ENCODE measurements at regions not wholly inside any gene's neighbourhood (a gene's known extent, or its start where the extent isn't known, plus 50 kb on each side); places are given as distances from the start of the nearest gene placed in this dataset.
A peak's percentile ranks its signal among the peaks of the same experiment; 100 is the strongest.

DNA sequence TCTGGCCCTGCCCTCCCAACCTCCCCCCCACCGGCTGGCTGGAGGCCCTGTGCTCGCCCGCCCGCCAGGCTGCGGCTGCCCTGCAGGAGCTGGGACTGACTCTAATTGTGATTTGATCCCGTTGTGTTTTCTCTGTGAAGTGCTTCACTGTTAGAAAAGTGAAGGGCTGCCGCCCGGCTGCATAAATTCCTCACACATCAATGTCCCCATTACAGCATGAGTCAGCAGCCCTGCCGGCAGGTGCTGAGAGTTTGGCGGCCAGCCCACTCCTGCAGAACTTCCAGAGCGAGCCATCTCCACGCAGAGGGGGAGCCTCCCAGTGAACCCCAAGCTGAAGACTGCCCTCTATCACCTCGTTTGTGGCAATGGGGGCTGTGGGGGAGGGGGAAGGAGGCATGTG, 137.9 kb downstream of the DLL1 start:
- Mint-ChIP-seq H3K36me3 (ENCODE audit: low read depth, unreplicated experiment) (no peaks in the 10 kb centered on the region), H3K4me3 (ENCODE audit: unreplicated experiment) (no peak overlapping the region), H3K4me1 (ENCODE audit: low read depth, unreplicated experiment) (peaks cover 18% of the 10 kb centered on the region), H3K27me3 (ENCODE audit: low read depth, unreplicated experiment) (peaks cover 32% of the 10 kb centered on the region), H3K9me3 (ENCODE audit: unreplicated experiment) (peaks cover 2% of the 10 kb centered on the region), H3K27ac (ENCODE audit: unreplicated experiment) (no peak overlapping the region)
- H3K4me3 ChIP-seq (ENCODE audit: insufficient read depth, low read depth, low read length) = no peak overlapping the region
- no peaks in the 10 kb centered on the region for H3K79me2 ChIP-seq (ENCODE audit: insufficient read depth, low read length)
- TF ChIP-seq, protein P1, sequence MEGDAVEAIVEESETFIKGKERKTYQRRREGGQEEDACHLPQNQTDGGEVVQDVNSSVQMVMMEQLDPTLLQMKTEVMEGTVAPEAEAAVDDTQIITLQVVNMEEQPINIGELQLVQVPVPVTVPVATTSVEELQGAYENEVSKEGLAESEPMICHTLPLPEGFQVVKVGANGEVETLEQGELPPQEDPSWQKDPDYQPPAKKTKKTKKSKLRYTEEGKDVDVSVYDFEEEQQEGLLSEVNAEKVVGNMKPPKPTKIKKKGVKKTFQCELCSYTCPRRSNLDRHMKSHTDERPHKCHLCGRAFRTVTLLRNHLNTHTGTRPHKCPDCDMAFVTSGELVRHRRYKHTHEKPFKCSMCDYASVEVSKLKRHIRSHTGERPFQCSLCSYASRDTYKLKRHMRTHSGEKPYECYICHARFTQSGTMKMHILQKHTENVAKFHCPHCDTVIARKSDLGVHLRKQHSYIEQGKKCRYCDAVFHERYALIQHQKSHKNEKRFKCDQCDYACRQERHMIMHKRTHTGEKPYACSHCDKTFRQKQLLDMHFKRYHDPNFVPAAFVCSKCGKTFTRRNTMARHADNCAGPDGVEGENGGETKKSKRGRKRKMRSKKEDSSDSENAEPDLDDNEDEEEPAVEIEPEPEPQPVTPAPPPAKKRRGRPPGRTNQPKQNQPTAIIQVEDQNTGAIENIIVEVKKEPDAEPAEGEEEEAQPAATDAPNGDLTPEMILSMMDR (IDR thresholded peaks at IDR 0.05; ENCODE audit: insufficient read depth, low read depth, low read length) = no peak
- no peak for TF ChIP-seq EZH2 (IDR thresholded peaks at IDR 0.05; ENCODE audit: insufficient read depth, low read length)
- no peaks in the 10 kb centered on the region for H3K36me3 ChIP-seq (ENCODE audit: insufficient read depth, low read length)
- no peak overlapping the region for H3K9ac ChIP-seq (ENCODE audit: low read length)
- peaks cover 4% of the 10 kb centered on the region for H3K27me3 ChIP-seq (ENCODE audit: insufficient read depth, low read length)
- no peak overlapping the region for H3K27ac ChIP-seq (ENCODE audit: low read depth, low read length)
- no peaks in the 10 kb centered on the region for H4K20me1 ChIP-seq (ENCODE audit: insufficient read depth, low read length)
- FAIRE-seq (no peak), DNase-seq (ENCODE audit: low read depth) (peak; percentile 45)
- no peaks in the 10 kb centered on the region for H3K9me3 ChIP-seq (ENCODE audit: insufficient read depth, low read depth, low read length)
- H3K4me1 ChIP-seq (ENCODE audit: insufficient read depth, low read length) = peaks cover 6% of the 10 kb centered on the region
- H2AFZ ChIP-seq (ENCODE audit: low read depth, low read length) = no peak overlapping the region
- no peak overlapping the region for H3K4me2 ChIP-seq (ENCODE audit: low read length)

DNA sequence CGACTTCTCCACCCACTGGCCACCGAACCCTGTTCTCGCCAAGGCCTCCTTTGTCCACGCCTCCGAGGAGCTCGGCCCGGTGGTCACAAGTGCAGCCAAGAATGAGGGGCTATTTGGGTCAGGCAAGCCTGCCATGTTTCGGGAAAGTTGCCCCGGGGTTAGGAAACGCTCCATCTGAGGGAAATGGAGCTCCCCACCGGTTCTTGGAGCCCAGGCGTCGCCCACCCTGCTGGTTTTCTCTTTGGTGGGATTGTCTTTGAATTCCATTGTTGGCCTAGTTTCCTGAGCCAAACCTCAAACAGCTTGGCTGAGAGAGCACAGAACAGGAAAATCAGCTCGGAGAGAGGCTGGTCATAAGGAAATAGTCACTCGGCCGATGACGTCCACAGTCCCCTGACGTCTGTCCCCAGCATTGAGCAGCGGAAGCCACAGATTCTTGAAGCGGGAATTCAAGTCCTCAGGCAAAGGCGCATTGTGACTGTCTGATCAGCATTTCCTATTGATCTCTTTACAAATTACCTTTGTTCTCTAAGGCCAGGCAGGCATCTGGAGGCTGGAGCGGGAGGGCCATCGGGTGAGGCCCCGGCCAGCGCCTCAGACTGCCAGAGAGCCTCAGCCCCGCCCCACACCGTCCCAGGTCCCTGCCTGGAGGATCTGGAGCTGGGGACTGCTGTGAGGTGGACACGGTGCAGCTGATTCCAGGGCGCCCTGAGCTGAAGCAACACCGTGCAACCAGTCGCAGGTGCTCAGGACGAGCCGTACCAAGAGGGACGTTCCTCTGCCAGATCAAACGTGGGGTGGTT, 138.6 kb downstream of the DLL1 start:
- H3K36me3 ChIP-seq (ENCODE audit: insufficient read depth, low read length) = no peaks in the 10 kb centered on the region
- TF ChIP-seq EZH2 (IDR thresholded peaks at IDR 0.05; ENCODE audit: insufficient read depth, low read length) = no peak
- TF ChIP-seq, protein P1 (IDR thresholded peaks at IDR 0.05; ENCODE audit: insufficient read depth, low read depth, low read length) = no peak
- peaks cover 6% of the 10 kb centered on the region for H3K4me1 ChIP-seq (ENCODE audit: insufficient read depth, low read length)
- H3K79me2 ChIP-seq (ENCODE audit: insufficient read depth, low read length) = no peaks in the 10 kb centered on the region
- Mint-ChIP-seq H3K36me3 (ENCODE audit: low read depth, unreplicated experiment) (no peaks in the 10 kb centered on the region), H3K9me3 (ENCODE audit: unreplicated experiment) (peaks cover 2% of the 10 kb centered on the region), H3K4me1 (ENCODE audit: low read depth, unreplicated experiment) (peaks cover 18% of the 10 kb centered on the region), H3K27me3 (ENCODE audit: low read depth, unreplicated experiment) (peaks cover 32% of the 10 kb centered on the region), H3K4me3 (ENCODE audit: unreplicated experiment) (no peak overlapping the region), H3K27ac (ENCODE audit: unreplicated experiment) (no peak overlapping the region)
- H3K4me3 ChIP-seq (ENCODE audit: insufficient read depth, low read depth, low read length) = no peak overlapping the region
- no peaks in the 10 kb centered on the region for H4K20me1 ChIP-seq (ENCODE audit: insufficient read depth, low read length)
- no peak overlapping the region for H3K27ac ChIP-seq (ENCODE audit: low read depth, low read length)
- H3K9ac ChIP-seq (ENCODE audit: low read length) = no peak overlapping the region
- H3K9me3 ChIP-seq (ENCODE audit: insufficient read depth, low read depth, low read length) = no peaks in the 10 kb centered on the region
- no peak overlapping the region for H3K4me2 ChIP-seq (ENCODE audit: low read length)
- H2AFZ ChIP-seq (ENCODE audit: low read depth, low read length) = no peak overlapping the region
- DNase-seq (ENCODE audit: low read depth) (peak; percentile 17), FAIRE-seq (no peak)
- peaks cover 4% of the 10 kb centered on the region for H3K27me3 ChIP-seq (ENCODE audit: insufficient read depth, low read length)

DNA sequence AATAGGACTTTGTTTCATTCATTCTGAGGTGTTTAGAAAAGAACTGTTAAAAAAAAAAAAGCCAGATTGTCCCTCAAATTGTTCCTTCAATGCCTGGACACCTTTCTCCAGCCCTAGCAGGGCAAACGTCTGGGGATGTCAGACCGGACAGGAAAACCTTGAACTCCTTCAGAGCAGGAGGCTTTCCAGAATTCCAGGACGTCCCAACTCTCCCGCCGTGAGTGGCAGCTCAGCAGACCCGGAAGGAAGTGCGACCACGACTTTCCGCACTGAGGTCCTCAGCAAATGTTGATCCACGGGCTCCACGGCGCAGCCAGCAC, 139.1 kb downstream of the DLL1 start:
- Histone ChIP-seq H3K4me2 (ENCODE audit: low read length) (no peak overlapping the region), H3K4me3 (ENCODE audit: insufficient read depth, low read depth, low read length) (no peak overlapping the region), H3K27me3 (ENCODE audit: insufficient read depth, low read length) (peaks cover 4% of the 10 kb centered on the region), H4K20me1 (ENCODE audit: insufficient read depth, low read length) (no peaks in the 10 kb centered on the region), H3K36me3 (ENCODE audit: insufficient read depth, low read length) (no peaks in the 10 kb centered on the region), H3K4me1 (ENCODE audit: insufficient read depth, low read length) (peaks cover 6% of the 10 kb centered on the region), H3K9ac (ENCODE audit: low read length) (no peak overlapping the region), H3K79me2 (ENCODE audit: insufficient read depth, low read length) (no peaks in the 10 kb centered on the region), H3K9me3 (ENCODE audit: insufficient read depth, low read depth, low read length) (no peaks in the 10 kb centered on the region), H3K27ac (ENCODE audit: low read depth, low read length) (no peak overlapping the region), H2AFZ (ENCODE audit: low read depth, low read length) (no peak overlapping the region)
- TF ChIP-seq EZH2 (IDR thresholded peaks at IDR 0.05; ENCODE audit: insufficient read depth, low read length) = no peak
- TF ChIP-seq, protein P1 (IDR thresholded peaks at IDR 0.05; ENCODE audit: insufficient read depth, low read depth, low read length) = no peak
- peaks cover 35% of the 10 kb centered on the region for H3K27me3 Mint-ChIP-seq (ENCODE audit: low read depth, unreplicated experiment)
- no peak overlapping the region for H3K27ac Mint-ChIP-seq (ENCODE audit: unreplicated experiment)
- H3K36me3 Mint-ChIP-seq (ENCODE audit: low read depth, unreplicated experiment) = no peaks in the 10 kb centered on the region
- FAIRE-seq (no peak), DNase-seq (ENCODE audit: low read depth) (no peak)
- H3K4me1 Mint-ChIP-seq (ENCODE audit: low read depth, unreplicated experiment) = peaks cover 20% of the 10 kb centered on the region
- H3K9me3 Mint-ChIP-seq (ENCODE audit: unreplicated experiment) = peaks cover 2% of the 10 kb centered on the region
- no peak overlapping the region for H3K4me3 Mint-ChIP-seq (ENCODE audit: unreplicated experiment)

Measured in astrocyte (in vitro differentiated cells and primary cell).